H1 (cell line): ENCODE measurements at regions not wholly inside any gene's neighbourhood (a gene's known extent, or its start where the extent isn't known, plus 50 kb on each side); places are given as distances from the start of the nearest gene placed in this dataset.

Experiments
- CHD1 ChIP-seq: IDR thresholded peaks from 2 replicates; pipeline ENCODE4 v1.6.1; 2012; ENCODE audit warnings: low read depth, low read length, improper control_type of control experiment
- CTBP2 ChIP-seq: IDR thresholded peaks from 2 replicates; pipeline ENCODE4 v1.7.0; 2011; ENCODE audit warnings: borderline replicate concordance, mild to moderate bottlenecking, moderate library complexity, mixed read lengths, low read length; ENCODE audit not compliant: insufficient read depth, insufficient read length
- JUND ChIP-seq: IDR thresholded peaks from 2 replicates; pipeline ENCODE4 v1.6.1; 2011; ENCODE audit warnings: mild to moderate bottlenecking, improper control_type of control experiment, low read length
- SAP30 ChIP-seq: fragments of 300-600 bp; sonication (generic); IDR thresholded peaks from 2 replicates; pipeline ENCODE4 v1.7.1; 2012; ENCODE audit warnings: low read length, moderate library complexity, mild to moderate bottlenecking, inconsistent platforms; ENCODE audit not compliant: insufficient read depth, insufficient replicate concordance
- TF ChIP-seq, protein P1 (sequence below): IDR thresholded peaks from 2 replicates; pipeline ENCODE4 v1.6.1; 2011; ENCODE audit warnings: low read length, improper control_type of control experiment

DNA sequence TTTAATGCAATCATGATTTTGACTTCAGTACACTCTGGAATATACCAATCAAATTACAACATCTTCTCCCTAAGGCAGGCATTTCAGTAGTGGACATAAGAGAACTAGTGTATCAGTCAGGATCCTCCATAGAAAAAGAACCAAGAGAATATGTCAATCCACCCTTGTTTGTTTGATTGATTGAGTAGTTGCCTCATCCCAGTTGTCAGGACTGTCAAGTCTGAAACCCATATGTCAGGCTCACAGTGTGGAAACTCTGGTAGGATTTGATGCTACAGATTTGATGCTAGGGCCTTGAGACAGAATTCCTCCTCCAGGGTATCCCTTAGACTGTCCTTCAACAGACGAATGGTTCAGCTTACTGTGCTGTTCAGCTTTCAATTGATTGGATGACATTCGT, 375.0 kb downstream of the ETS1 start (continued):
- TF ChIP-seq, protein P1, sequence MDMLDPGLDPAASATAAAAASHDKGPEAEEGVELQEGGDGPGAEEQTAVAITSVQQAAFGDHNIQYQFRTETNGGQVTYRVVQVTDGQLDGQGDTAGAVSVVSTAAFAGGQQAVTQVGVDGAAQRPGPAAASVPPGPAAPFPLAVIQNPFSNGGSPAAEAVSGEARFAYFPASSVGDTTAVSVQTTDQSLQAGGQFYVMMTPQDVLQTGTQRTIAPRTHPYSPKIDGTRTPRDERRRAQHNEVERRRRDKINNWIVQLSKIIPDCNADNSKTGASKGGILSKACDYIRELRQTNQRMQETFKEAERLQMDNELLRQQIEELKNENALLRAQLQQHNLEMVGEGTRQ, result no peak
- TF ChIP-seq JUND (no peak), CTBP2 (no peak), CHD1 (no peak), SAP30 (no peak)
- TF ChIP-seq, all 59 proteins: peak for 0
